ENCODE measurements at regions not wholly inside any gene's neighbourhood (a gene's known extent, or its start where the extent isn't known, plus 50 kb on each side); places are given as distances from the start of the nearest gene placed in this dataset.

- TF ChIP-seq CTCF (IDR thresholded peaks at IDR 0.05) (no peak), ZFX (IDR thresholded peaks at IDR 0.05; ENCODE audit: borderline replicate concordance) (no peak)
Measured at GRCh38 chr4:155120536-155120935, 87.9 kb upstream of the NPY2R start.
